ENCODE measurements at regions not wholly inside any gene's neighbourhood (a gene's known extent, or its start where the extent isn't known, plus 50 kb on each side); places are given as distances from the start of the nearest gene placed in this dataset.

- DNase-seq (ENCODE audit: low spot score) = no peak
These were observed 61.3 kb upstream of the SPIN1 start for GRCh38 chr9:88326936-88327335.

- no peak for DNase-seq (ENCODE audit: low spot score)
These were observed 62.2 kb upstream of the SPIN1 start for GRCh38 chr9:88326015-88326414.

DNA sequence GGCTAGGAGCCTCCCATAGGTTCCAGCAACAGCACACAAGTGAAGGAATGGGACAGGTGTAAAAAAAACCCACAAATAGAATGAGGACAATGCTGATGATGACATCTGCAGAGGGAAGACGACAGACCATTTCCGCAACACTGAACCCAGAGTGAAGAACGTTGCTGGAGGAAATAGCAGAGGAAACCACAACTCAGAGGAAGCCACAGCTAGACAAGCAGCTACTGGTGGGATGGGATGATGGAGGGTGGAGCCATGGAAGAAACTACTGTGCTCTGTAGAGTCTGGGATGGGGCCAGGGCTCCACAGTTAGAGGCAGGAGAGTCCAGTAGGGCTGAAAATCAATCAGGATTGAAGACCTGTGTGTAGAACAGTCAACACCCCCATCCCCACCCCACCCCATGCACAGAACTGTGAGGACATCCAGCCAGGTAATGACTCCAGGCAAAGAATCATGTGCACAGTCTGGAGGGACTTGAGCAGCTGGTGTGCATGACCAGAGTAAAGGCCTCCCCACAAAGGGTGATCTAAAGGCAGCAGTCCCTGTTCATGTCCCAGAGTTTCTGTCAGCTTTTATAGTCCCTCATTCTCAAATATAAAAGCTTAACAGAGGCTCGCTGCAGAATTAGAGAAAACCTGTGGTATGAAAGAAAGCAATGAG, 65.2 kb upstream of the SPIN1 start:
- peak; percentile 55 for DNase-seq (ENCODE audit: low spot score)

DNA sequence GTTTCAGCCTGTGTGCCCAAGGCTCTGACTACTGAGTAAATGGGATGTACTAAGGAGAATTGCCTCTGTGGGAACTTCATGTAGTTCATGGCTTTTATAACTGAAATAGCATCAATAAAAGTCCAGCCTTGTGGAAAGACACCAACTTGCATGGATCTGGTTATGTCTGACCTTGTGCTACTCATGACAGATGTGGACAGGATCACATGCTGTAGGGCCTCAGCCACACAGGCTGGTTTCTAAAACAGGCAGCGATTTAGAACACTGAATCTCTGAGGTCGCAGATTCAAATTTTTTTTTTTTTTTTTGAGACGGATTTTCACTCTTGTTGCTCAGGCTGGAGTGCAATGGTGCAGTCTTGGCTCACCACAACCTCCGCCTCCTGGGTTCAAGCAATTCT, 66.5 kb upstream of the SPIN1 start:
- DNase-seq (ENCODE audit: low spot score) = no peak

DNA sequence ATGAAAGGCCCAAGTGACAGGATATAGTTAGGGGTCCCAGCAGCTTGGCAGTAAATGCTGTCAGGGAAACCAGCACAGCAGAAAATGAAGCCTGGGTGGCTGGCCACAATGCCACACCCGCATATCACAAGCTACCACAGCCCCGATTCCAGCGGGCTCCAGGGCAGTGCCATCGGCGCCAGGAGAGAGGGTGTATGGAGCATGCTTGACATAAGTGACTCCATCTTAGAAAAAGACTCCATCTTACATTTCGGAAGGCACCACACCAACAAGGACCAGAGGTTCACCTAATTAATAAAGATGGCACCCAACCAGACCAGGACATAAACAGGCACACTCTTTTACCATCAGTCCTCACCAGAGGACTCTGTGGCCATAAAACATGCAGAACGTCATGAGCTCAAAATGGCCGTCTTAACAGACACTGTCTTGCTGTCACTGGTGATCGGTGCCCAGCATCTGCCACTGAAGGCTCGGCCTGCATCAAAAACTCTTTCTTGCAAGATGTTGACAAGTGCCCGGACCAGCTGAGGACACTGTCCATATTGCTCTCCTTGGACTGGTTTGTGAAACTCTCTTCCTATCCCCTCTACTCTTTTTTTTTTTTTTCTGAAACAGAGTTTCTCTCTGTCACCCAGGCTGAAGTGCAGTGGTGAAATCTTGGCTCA, 67.4 kb upstream of the SPIN1 start:
- DNase-seq (ENCODE audit: low spot score) = no peak

GRCh38 chr9:88319936-88320747, 68.1 kb upstream of the SPIN1 start:
- DNase-seq (ENCODE audit: low spot score) = no peak

GRCh38 chr9:88313364-88314220, 74.7 kb upstream of the SPIN1 start:
- peak; percentile 3 for DNase-seq (ENCODE audit: low spot score)

DNA sequence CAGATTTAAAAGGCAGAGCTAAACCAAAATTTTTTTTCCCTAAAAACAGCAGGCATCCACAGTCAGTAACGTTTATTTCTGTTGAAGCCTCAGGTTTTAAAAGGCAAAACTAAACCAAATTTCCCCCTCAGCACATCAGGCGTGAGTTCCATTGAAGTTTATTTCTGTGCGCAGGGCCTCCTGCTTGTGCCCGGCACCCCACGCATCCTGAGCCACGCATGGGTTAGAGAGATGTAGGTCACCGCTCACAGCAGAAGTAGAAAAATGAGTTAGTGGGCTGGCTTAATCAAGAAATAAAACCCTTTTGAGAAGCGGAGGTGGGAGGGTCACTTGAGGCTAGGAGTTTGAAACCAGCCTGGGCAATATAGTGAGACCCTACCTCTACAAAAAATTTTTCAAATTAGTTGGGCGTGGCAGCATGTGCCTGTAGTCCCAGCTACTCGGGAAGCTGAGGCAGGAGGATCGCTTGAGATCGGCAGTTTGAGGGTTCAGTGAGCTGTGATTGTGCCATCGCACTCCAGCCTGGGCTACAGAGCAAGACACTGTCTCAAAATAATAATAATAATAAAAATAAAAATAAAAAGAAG, 75.6 kb upstream of the SPIN1 start:
- DNase-seq (ENCODE audit: low spot score) = no peak

DNA sequence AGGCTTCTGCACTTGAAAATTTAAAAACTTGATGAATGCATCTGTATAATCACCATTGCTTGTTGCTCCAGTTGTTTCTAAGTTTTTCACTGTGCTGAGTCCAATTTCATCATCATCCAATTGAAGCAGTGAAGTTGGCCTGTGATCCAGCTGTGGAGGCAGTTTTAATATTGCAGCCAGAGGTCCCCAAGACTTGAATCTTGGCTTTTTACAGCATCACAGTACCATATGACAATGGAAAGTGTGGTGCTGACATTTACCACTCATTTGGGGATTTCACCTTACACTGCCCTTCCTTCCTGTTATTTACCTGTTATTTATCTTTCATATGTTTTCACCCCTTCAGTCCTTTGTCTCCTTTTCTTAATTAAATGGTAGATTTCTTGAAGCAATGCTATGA, 76.2 kb upstream of the SPIN1 start:
- no peak for DNase-seq (ENCODE audit: low spot score)

GRCh38 chr9:88310310-88310980, 77.8 kb upstream of the SPIN1 start:
- no peak for DNase-seq (ENCODE audit: low spot score)

DNA sequence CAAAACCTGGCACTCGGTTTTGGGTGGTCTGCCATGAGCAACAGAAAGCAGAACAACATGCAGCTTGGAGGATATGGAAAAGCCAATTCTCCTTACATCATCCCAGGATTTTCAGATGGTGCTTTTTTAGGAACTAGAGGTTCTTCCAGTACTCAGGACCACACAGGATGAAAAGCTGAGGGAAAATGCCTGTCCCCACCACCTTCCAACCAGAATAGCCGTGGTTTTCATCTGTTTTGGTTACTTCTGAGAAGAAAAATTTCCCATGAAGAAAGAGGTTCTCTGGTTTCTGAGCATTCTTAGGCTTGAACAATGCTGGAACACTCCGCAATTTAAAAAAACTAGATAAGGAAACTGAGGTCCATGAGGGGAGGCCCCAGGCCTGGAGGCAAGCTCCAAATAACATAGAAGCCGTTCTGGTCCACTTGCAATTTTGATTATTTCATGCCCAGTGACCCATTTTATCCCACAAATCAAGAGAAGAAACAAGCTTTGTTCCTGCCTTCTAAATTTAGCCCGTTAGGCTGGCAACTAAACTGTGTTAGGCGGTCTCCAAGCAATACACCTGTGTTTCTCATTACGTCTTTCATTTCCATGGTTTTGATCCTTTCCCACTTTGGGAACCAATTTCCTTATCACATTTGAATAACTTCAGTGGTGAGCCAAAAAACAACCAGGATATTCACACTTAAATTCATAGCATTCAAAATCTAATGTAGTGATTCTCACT, 79.2 kb upstream of the SPIN1 start:
- DNase-seq (ENCODE audit: low spot score) = no peak

GRCh38 chr9:88307136-88307535, 81.1 kb upstream of the SPIN1 start:
- DNase-seq (ENCODE audit: low spot score) = no peak

- DNase-seq (ENCODE audit: low spot score) = peak; percentile 25
These were observed 84.4 kb upstream of the SPIN1 start for GRCh38 chr9:88303721-88304451.

DNA sequence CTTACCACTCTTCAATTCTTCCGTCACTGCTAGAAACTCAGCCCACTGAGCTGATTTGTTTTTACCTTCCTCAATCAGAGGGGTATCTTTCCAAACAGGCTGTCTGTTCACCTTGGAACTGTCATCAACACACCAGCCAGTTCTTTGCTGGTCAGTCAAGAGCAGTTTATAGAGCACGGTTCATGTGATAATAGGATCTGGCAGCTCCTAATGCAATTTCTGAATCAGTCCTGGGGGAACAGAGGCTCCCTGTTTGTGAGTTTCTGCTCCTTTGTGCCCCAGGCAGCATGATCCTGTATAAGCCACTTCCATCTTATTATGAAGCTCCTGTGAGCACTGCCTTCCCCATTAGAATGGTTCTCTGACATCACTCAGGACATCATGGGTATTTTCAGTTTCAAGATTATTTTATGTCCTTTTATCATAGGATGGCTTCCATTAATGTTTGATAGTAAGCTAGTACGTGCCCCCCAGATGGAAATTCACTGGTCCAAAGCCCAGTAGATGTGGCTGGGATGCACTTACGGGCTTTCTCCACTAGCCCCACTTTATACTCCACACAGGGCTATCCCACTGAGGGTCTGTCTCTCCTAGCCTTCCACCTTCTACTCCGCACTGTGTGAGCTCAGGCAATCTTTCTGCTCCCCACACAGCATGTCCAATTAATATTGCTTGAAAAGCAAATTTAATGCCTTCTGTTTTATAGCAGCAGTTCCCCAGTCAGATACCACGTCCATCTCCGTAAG, 85.5 kb upstream of the SPIN1 start:
- DNase-seq (ENCODE audit: low spot score) = no peak

DNA sequence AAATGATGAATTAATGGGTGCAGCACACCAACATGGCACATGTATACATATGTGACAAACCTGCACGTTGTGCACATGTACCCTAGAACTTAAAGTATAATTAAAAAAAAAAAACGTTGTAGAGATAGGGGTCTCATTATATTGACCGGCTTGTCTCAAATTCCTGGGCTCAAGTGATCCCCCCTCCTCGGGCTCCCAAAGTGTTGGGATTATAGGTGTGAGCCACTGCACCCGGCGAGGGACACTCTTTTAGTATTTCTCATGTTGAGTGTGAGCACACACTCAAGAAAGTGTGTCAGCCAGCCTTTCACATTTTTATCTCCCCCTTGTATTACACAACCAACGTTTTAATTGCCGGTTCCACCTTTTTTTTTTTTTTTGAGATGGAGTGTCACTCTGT, 87.7 kb upstream of the SPIN1 start:
- no peak for DNase-seq (ENCODE audit: low spot score)

- no peak for DNase-seq (ENCODE audit: low spot score)
These were observed 96.4 kb upstream of the SPIN1 start for GRCh38 chr9:88291856-88292255.

DNA sequence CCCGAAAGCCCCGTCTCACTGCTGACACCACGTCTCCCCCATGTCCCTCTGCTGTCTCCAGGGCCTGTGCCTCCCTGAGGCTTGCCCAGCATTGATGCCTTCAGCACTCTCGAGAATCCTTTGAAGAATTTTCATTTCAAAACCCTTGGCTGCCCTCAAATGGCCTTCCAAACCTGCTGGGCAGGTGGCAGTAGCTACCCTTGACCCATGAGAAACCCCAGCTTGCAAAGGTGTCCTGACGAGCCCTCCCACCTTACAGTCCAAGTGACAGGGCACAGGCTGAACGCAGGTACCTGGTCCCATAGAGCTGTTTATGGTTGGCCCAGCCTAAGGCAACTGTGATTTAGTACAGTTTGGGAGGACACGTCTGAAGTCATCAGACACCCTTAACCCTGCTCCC, 97.2 kb upstream of the SPIN1 start:
- no peak for DNase-seq (ENCODE audit: low spot score)

DNA sequence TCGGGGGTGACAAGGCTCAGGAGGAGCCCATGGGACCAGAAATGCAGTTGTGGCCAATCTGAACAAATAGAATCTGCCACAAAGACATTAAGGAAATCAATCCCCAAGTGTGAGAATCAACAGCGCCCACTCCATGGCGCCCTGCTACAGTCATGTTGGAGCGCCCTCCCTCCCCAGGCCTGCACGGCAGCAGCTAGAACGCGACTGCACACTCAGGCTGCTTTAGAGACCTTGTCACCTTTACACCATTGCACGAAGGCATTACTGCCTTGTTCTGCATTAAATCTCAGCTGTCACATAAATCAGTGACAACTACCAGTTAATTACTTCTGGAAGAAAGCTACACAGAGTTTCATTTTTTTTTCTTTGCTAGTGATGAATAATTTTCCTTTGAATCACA, 98.7 kb upstream of the SPIN1 start:
- no peak for DNase-seq (ENCODE audit: low spot score)

DNA sequence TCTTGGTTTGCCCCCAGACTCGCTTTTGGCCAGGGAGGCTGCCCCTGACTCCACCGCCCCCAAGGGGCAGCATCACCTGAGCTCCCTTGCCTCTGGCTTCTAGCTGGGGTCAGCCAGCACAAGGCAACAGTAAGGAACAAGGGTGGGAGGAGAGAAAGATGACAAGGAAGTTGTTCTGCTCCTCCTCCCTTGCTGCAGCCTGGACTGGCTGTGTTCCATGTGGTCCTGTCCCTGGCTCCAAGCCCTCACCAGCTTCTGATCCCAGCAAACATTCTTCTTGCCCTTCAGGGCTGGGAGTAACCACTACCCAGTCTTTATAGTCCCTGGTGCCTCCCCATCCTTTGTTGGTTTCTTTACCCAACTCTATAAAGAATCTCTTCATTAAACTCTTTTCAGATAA, 100.3 kb upstream of the SPIN1 start:
- DNase-seq (ENCODE audit: low spot score) = no peak
